ENCODE measurements at regions not wholly inside any gene's neighbourhood (a gene's known extent, or its start where the extent isn't known, plus 50 kb on each side); places are given as distances from the start of the nearest gene placed in this dataset.

DNA sequence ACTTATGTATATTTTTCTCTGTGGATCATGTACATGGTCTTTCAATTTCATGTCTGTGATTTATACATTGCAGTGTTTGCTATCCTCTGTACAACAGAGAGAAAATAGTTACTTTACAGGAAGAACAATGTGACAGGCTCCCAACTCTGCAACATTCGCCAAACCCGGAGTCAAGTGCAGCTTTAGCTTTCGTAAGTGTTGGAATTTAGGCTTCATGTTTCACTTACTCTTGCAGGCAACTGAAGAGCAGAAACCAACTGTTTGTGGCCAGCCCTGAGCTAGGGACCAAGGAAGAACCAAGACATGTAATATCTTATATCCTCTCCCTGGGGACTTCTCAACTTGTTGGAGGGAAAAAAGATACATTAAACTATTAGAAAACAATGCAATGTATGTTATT is 147.9 kb downstream of the C5orf15 start:
- peaks cover 4% of the 10 kb centered on the region; the same call in 1 of the 2 replicates for H3K4me1 ChIP-seq (ENCODE audit: insufficient read depth, low read length)
- H3K27me3 ChIP-seq (ENCODE audit: low read length) = no peaks in the 10 kb centered on the region
- H4K20me1 ChIP-seq (ENCODE audit: low read length) = no peaks in the 10 kb centered on the region
- no peak overlapping the region for H3K4me3 ChIP-seq (ENCODE audit: low read length)
- no TSS peak for BruUV-seq (replicated peaks)
- no peaks in the 10 kb centered on the region for H3K79me2 ChIP-seq (ENCODE audit: low read length)
- intact Hi-C loops (cut with micrococcal nuclease) = no loop called here
- CTCF ChIA-PET = no interaction called here
- H3K9me2 ChIP-seq (replicated peaks; ENCODE audit: low read length) = no peaks in the 10 kb centered on the region
- no peaks in the 10 kb centered on the region for H3F3A ChIP-seq (ENCODE audit: low read length, unreplicated experiment)
- no peak overlapping the region for H3K9ac ChIP-seq (ENCODE audit: low read length)
- POLR2A ChIA-PET (ENCODE audit: unreplicated experiment) = no interaction called here
- no peak overlapping the region for H3K4me2 ChIP-seq (ENCODE audit: low read length)
- no peak overlapping the region for H3K27ac ChIP-seq (ENCODE audit: low read length)
- H3K9me3 ChIP-seq (ENCODE audit: low read length) = no peaks in the 10 kb centered on the region
- ATAC-seq = no peak
- DNase-seq = no peak
- H2AFZ ChIP-seq (ENCODE audit: low read length) = no peak overlapping the region
- H3K36me3 ChIP-seq (ENCODE audit: low read depth, low read length) = no peaks in the 10 kb centered on the region
- TF ChIP-seq EZH2 (IDR thresholded peaks at IDR 0.05; ENCODE audit: low read length, unreplicated experiment) (no peak), EZH2phosphoT487 (IDR thresholded peaks at IDR 0.05; ENCODE audit: borderline replicate concordance, low read length) (no peak)
- TF ChIP-seq, protein P1, sequence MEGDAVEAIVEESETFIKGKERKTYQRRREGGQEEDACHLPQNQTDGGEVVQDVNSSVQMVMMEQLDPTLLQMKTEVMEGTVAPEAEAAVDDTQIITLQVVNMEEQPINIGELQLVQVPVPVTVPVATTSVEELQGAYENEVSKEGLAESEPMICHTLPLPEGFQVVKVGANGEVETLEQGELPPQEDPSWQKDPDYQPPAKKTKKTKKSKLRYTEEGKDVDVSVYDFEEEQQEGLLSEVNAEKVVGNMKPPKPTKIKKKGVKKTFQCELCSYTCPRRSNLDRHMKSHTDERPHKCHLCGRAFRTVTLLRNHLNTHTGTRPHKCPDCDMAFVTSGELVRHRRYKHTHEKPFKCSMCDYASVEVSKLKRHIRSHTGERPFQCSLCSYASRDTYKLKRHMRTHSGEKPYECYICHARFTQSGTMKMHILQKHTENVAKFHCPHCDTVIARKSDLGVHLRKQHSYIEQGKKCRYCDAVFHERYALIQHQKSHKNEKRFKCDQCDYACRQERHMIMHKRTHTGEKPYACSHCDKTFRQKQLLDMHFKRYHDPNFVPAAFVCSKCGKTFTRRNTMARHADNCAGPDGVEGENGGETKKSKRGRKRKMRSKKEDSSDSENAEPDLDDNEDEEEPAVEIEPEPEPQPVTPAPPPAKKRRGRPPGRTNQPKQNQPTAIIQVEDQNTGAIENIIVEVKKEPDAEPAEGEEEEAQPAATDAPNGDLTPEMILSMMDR (conservative IDR thresholded peaks at IDR 0.05; ENCODE audit: low read depth, low read length) = no peak

GRCh38 chr5:133819977-133820471 is 148.4 kb downstream of the C5orf15 start:
- Histone ChIP-seq H3K4me3 (ENCODE audit: low read length) (no peak overlapping the region), H2AFZ (ENCODE audit: low read length) (no peak overlapping the region), H3K4me1 (ENCODE audit: insufficient read depth, low read length) (peaks cover 4% of the 10 kb centered on the region; the same call in 1 of the 2 replicates), H3K36me3 (ENCODE audit: low read depth, low read length) (no peaks in the 10 kb centered on the region), H3K79me2 (ENCODE audit: low read length) (no peaks in the 10 kb centered on the region), H3K9me3 (ENCODE audit: low read length) (no peaks in the 10 kb centered on the region), H3K9ac (ENCODE audit: low read length) (no peak overlapping the region), H3K9me2 (replicated peaks; ENCODE audit: low read length) (no peaks in the 10 kb centered on the region), H3K27me3 (ENCODE audit: low read length) (no peaks in the 10 kb centered on the region), H3K27ac (ENCODE audit: low read length) (no peak overlapping the region), H3F3A (ENCODE audit: low read length, unreplicated experiment) (no peaks in the 10 kb centered on the region), H4K20me1 (ENCODE audit: low read length) (no peaks in the 10 kb centered on the region), H3K4me2 (ENCODE audit: low read length) (no peak overlapping the region)
- intact Hi-C loops (cut with micrococcal nuclease) = no loop called here
- TF ChIP-seq, protein P1 (conservative IDR thresholded peaks at IDR 0.05; ENCODE audit: low read depth, low read length) = no peak
- TF ChIP-seq EZH2phosphoT487 (IDR thresholded peaks at IDR 0.05; ENCODE audit: borderline replicate concordance, low read length) (no peak), EZH2 (IDR thresholded peaks at IDR 0.05; ENCODE audit: low read length, unreplicated experiment) (no peak)
- ChIA-PET POLR2A (ENCODE audit: unreplicated experiment) (no interaction called here), CTCF (no interaction called here)
- ATAC-seq (no peak), DNase-seq (no peak)
- no TSS peak for BruUV-seq (replicated peaks)

DNA sequence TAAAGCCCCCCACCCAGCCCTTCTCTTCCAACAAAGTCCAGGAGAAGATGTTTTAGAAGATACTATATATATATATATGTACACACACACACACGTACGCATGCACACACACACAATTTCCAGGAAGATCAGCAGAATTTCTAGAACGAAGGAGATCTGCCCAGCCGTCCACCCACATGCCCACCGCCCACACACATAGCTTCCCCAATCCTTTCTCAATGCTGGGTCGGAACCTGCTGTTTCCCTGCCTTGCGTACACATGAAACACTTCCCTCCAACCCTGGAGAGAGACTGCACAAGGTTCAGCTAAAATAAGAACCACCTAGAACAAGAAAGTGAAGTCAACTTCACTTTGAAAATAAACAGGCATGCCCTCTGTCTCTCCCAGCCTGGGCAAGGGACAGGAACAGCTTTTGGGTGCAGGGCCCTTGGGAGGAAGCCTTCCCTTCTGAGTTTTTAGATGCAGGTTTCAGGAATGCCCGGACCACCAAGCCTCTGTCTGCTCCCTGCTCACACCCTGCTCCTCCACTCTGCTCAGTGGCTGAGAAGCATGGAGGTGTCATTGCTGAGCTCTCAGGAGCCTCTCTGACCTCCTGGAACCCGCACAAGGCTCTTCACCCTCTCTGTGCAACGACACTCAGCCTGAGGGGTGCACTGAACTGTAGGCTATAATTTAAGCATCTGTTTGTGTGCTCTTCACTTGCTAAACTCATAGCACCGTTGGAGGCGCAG is 149.4 kb downstream of the C5orf15 start:
- Histone ChIP-seq H3K27ac (ENCODE audit: low read length) (no peak overlapping the region), H3K9me2 (replicated peaks; ENCODE audit: low read length) (no peaks in the 10 kb centered on the region), H3F3A (ENCODE audit: low read length, unreplicated experiment) (no peaks in the 10 kb centered on the region), H2AFZ (ENCODE audit: low read length) (no peak overlapping the region), H3K36me3 (ENCODE audit: low read depth, low read length) (no peaks in the 10 kb centered on the region), H3K4me1 (ENCODE audit: insufficient read depth, low read length) (peaks cover 4% of the 10 kb centered on the region; the same call in 1 of the 2 replicates), H4K20me1 (ENCODE audit: low read length) (no peaks in the 10 kb centered on the region), H3K79me2 (ENCODE audit: low read length) (no peaks in the 10 kb centered on the region), H3K9ac (ENCODE audit: low read length) (no peak overlapping the region), H3K4me3 (ENCODE audit: low read length) (no peak overlapping the region), H3K9me3 (ENCODE audit: low read length) (no peaks in the 10 kb centered on the region), H3K27me3 (ENCODE audit: low read length) (no peaks in the 10 kb centered on the region), H3K4me2 (ENCODE audit: low read length) (no peak overlapping the region)
- DNase-seq (no peak), ATAC-seq (no peak)
- ChIA-PET CTCF (no interaction called here), POLR2A (ENCODE audit: unreplicated experiment) (no interaction called here)
- TF ChIP-seq, protein P1 (conservative IDR thresholded peaks at IDR 0.05; ENCODE audit: low read depth, low read length) = no peak
- TF ChIP-seq EZH2phosphoT487 (IDR thresholded peaks at IDR 0.05; ENCODE audit: borderline replicate concordance, low read length) (no peak), EZH2 (IDR thresholded peaks at IDR 0.05; ENCODE audit: low read length, unreplicated experiment) (no peak)
- no TSS peak for BruUV-seq (replicated peaks)
- intact Hi-C loops (cut with micrococcal nuclease) = no loop called here

All from PC-3 (cell line).